ENCODE measurements at regions not wholly inside any gene's neighbourhood (a gene's known extent, or its start where the extent isn't known, plus 50 kb on each side); places are given as distances from the start of the nearest gene placed in this dataset.

GRCh38 chr5:123806644-123807043 lies 294.7 kb downstream of the CSNK1G3 start:
- intact Hi-C loops (cut with DNase I; ENCODE audit: low total_unique reads) = no loop called here
- no peak for DNase-seq (ENCODE audit: low spot score in 2 of 2)
- H3K4me3 ChIP-seq (ENCODE audit: low read depth, poor library complexity, severe bottlenecking) = no peak overlapping the region
- 62 to 68% methylated on average over 1 of the region's 1 CpG for WGBS, 2 donors
- TF ChIP-seq CTCF (IDR thresholded peaks at IDR 0.05) = no peak
- no peak for TF ChIP-seq POLR2A (IDR thresholded peaks at IDR 0.05)

GRCh38 chr5:123805300-123805699 lies 293.3 kb downstream of the CSNK1G3 start:
- DNase-seq (ENCODE audit: low spot score in 2 of 2) = no peak
- intact Hi-C loops (cut with DNase I; ENCODE audit: low total_unique reads) = no loop called here
- no peak overlapping the region for H3K4me3 ChIP-seq (ENCODE audit: low read depth, poor library complexity, severe bottlenecking)
- TF ChIP-seq CTCF (IDR thresholded peaks at IDR 0.05) (no peak), POLR2A (IDR thresholded peaks at IDR 0.05) (no peak)

DNA sequence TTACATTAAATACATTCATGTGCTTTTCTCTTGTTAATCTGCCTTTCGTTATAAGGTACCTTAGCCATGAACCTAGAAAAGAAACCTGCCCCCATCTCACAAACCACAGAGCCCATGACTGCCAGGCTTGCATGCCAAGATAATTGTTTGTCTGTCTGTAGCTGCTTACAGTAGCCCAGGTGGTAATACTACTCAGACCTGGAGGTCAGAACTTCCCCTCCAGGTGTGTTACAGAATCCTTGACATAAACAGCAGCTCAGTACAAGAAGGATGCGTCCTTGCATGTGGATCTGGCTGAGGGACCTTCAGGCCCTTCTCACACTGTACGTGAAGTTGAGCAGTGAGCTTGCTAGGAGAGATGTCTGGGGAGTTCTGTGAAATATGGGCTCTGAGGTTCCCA lies 291.4 kb downstream of the CSNK1G3 start:
- DNase-seq (ENCODE audit: low spot score in 2 of 2) = no peak
- intact Hi-C loops (cut with DNase I; ENCODE audit: low total_unique reads) = no loop called here
- no peak overlapping the region for H3K4me3 ChIP-seq (ENCODE audit: low read depth, poor library complexity, severe bottlenecking)
- 74 to 88% methylated on average over 3 of the region's 3 CpGs for WGBS, 2 donors
- TF ChIP-seq POLR2A (IDR thresholded peaks at IDR 0.05) (no peak), CTCF (IDR thresholded peaks at IDR 0.05) (no peak)

DNA sequence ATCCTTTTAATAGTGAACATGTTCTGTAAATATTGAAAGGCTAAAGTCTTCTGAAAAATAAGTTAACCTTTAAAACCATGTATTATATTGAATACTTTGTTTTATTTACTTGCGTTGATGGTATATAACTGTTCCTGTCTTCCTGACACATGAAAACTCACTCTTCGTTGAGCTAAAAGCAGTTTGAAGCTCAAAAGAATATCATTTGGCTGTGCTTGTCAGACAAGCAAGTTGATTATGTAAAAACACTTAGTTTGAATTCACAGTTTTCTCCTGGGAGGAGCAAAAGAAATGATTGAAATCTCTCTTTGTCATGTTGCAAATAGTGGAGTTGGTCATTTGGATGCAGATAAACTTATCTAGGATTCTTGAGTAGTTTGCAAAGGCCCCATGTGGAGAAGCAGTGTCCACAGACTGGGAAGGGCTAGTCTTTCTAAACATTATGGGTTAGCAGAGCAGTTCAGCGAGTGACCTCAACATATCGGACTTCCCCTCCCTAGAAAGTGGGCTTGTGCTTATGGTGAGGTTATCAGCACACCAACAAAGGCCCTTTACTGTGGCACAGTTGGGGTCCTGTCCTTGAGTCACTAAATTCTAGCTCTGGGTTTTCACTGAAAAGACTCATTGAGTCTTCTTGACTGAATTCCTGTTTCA lies 290.4 kb downstream of the CSNK1G3 start:
- H3K4me3 ChIP-seq (ENCODE audit: low read depth, poor library complexity, severe bottlenecking) = no peak overlapping the region
- TF ChIP-seq CTCF (IDR thresholded peaks at IDR 0.05) = no peak
- no peak for TF ChIP-seq POLR2A (IDR thresholded peaks at IDR 0.05)
- 90 to 91% methylated on average over 4 of the region's 4 CpGs for WGBS, 2 donors
- intact Hi-C loops (cut with DNase I; ENCODE audit: low total_unique reads) = no loop called here
- no peak for DNase-seq (ENCODE audit: low spot score in 2 of 2)

DNA sequence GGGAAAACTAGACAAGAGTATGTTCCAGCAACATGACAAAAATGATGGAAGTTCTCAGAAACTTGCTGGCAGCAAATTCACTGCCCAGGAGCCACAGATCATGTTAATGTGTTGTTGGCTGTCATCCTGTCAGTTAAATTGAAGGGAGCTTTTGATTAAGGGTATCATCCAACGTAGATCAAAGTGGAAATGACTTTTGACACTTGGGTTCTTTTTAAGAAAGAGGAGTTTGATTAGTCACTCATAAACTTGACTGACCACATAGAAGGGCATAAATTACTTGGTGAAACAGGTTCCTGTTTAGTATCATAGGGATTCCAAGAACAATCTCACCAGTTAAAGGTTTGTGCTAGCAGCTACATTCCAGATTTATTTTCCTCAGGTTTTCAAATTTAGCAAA lies 288.7 kb downstream of the CSNK1G3 start:
- no peak overlapping the region for H3K4me3 ChIP-seq (ENCODE audit: low read depth, poor library complexity, severe bottlenecking)
- WGBS, 2 donors = 35 to 43% methylated on average over 1 of the region's 1 CpG
- intact Hi-C loops (cut with DNase I; ENCODE audit: low total_unique reads) = no loop called here
- no peak for DNase-seq (ENCODE audit: low spot score in 2 of 2)
- no peak for TF ChIP-seq POLR2A (IDR thresholded peaks at IDR 0.05)
- TF ChIP-seq CTCF (IDR thresholded peaks at IDR 0.05) = no peak

GRCh38 chr5:123795688-123796087 lies 283.7 kb downstream of the CSNK1G3 start:
- no peak for DNase-seq (ENCODE audit: low spot score in 2 of 2)
- no peak for TF ChIP-seq POLR2A (IDR thresholded peaks at IDR 0.05)
- TF ChIP-seq CTCF (IDR thresholded peaks at IDR 0.05) = no peak
- H3K4me3 ChIP-seq (ENCODE audit: low read depth, poor library complexity, severe bottlenecking) = no peak overlapping the region
- 78 to 87% methylated on average over 3 of the region's 3 CpGs for WGBS, 2 donors
- intact Hi-C loops (cut with DNase I; ENCODE audit: low total_unique reads) = no loop called here

All from lower leg skin (tissue), 4 donors.